ENCODE measurements at regions not wholly inside any gene's neighbourhood (a gene's known extent, or its start where the extent isn't known, plus 50 kb on each side); places are given as distances from the start of the nearest gene placed in this dataset.

GRCh38 chr20:18237682-18238081, 50.6 kb upstream of the ZNF133 start:
- no peak overlapping the region for H3K4me2 ChIP-seq (ENCODE audit: low read length)
- no peak overlapping the region for H3K4me3 ChIP-seq (ENCODE audit: low read depth, low read length)
- no peak overlapping the region for H3K23ac ChIP-seq (ENCODE audit: low read length)
- no peaks in the 10 kb centered on the region for H3K4me1 ChIP-seq (ENCODE audit: control insufficient read depth in 1 of 2, insufficient read depth in 2 of 2, low read length in 2 of 2)
- no peaks in the 10 kb centered on the region for H3K79me2 ChIP-seq (ENCODE audit: control insufficient read depth, insufficient read depth, low read length, poor library complexity)
- no peak overlapping the region for H3K14ac ChIP-seq (ENCODE audit: low read length)
- no peaks in the 10 kb centered on the region for H3K79me1 ChIP-seq (ENCODE audit: low read length)
- no peaks in the 10 kb centered on the region for H3K9me3 ChIP-seq (ENCODE audit: insufficient read depth, low read depth, low read length)
- no peaks in the 10 kb centered on the region for H3K36me3 ChIP-seq (ENCODE audit: control insufficient read depth in 1 of 2, insufficient read depth in 2 of 2, low read length in 2 of 2)
- no peak overlapping the region for H2AK5ac ChIP-seq (ENCODE audit: low read length)
- no peak overlapping the region for H3K27ac ChIP-seq (ENCODE audit: low read depth, low read length)
- H3K9ac ChIP-seq (ENCODE audit: low read length): no peak overlapping the region
- no CpG with 5 or more reads among the region's 5 CpGs for WGBS (ENCODE audit: extremely low coverage, insufficient coverage, insufficient read length)
- DNase-seq: peak in 1 of 2 donors; percentile 51
- no peak overlapping the region for H2AFZ ChIP-seq (ENCODE audit: insufficient read depth, low read length, poor library complexity)
- H2BK12ac ChIP-seq (ENCODE audit: low read length): no peak overlapping the region
- H4K12ac ChIP-seq (ENCODE audit: low read depth, low read length): no peak overlapping the region
- H2BK120ac ChIP-seq (ENCODE audit: insufficient read depth, low read length, poor library complexity): no peak overlapping the region
- no peaks in the 10 kb centered on the region for H3K27me3 ChIP-seq (ENCODE audit: insufficient read depth, low read length)
- H3K4ac ChIP-seq (ENCODE audit: low read depth, low read length): no peak overlapping the region
- H3K18ac ChIP-seq (ENCODE audit: low read length): no peak overlapping the region
- no peak overlapping the region for H2BK5ac ChIP-seq (ENCODE audit: low read depth, low read length, poor library complexity)
- no peak overlapping the region for H4K91ac ChIP-seq (ENCODE audit: low read depth, low read length)
- H4K8ac ChIP-seq (ENCODE audit: low read depth, low read length): no peak overlapping the region

Measured in trophoblast cell (in vitro differentiated cells and primary cell).